B cell (primary cell): ENCODE measurements at regions not wholly inside any gene's neighbourhood (a gene's known extent, or its start where the extent isn't known, plus 50 kb on each side); places are given as distances from the start of the nearest gene placed in this dataset.

Source experiments
- ATAC-seq: fragments of 200-7000 bp; cut with Tn5 transposase; one replicate; pipeline ENCODE4 v1.10.0; 2021; ENCODE audit warnings: low read depth, mild to moderate bottlenecking, moderate number of reproducible peaks, moderate library complexity
- CTCF ChIA-PET: fragments of 350-600 bp; sonication (Branson Sonifier 250); formaldehyde crosslinking; loops from one replicate; lab custom pipeline; 2021; ENCODE audit warnings: antibody characterized with exemption, inconsistent platforms; lab: Charles Lee
- POLR2A ChIA-PET: fragments of 350-600 bp; sonication (Branson Sonifier 250); formaldehyde crosslinking; loops from one replicate; lab custom pipeline; 2021; ENCODE audit warnings: antibody characterized with exemption; lab: Charles Lee
- DNase-seq: peaks from one replicate; pipeline ENCODE4 v3.0.0; 2013
- H2AFZ ChIP-seq: 2 replicates; pipeline ENCODE4 v1.6.1; 2012; ENCODE audit warnings: mild to moderate bottlenecking, low read depth, low read length; ENCODE audit not compliant: insufficient read depth, poor library complexity, severe bottlenecking
- H3K27ac ChIP-seq, 2 donors: 1 replicate in 1 of 2; 2 replicates in 1 of 2; pipeline ENCODE4 v1.5.1; 2012 to 2013; ENCODE audit warnings: low read length in 2 of 2, mild to moderate bottlenecking in 2 of 2, moderate library complexity in 1 of 2
- H3K27me3 ChIP-seq, 4 experiments: fragments of 200-600 bp in 1 of 4; sonication (generic) in 1 of 4; replicated peaks in 1 of 4; 1 replicate in 2 of 4; 2 replicates in 2 of 4; pipeline versions ENCODE4 v1.6.1 to v1.7.0; 2013 to 2016; ENCODE audit warnings: low read length in 3 of 4, mild to moderate bottlenecking in 2 of 4, mixed read lengths in 1 of 4, moderate library complexity in 1 of 4; ENCODE audit not compliant: insufficient read depth in 4 of 4, control insufficient read depth in 3 of 4; ENCODE audit errors: control extremely low read depth in 1 of 4
- H3K36me3 ChIP-seq, 2 experiments: replicated peaks in 1 of 2; 1 replicate in 1 of 2; 2 replicates in 1 of 2; pipeline versions ENCODE4 v1.6.1 to v1.7.1; 2013; ENCODE audit warnings: low read length in 1 of 2; ENCODE audit not compliant: insufficient read depth in 2 of 2, control insufficient read depth in 1 of 2; ENCODE audit errors: control extremely low read depth in 1 of 2, extremely low read depth in 1 of 2
- H3K4me1 ChIP-seq, 2 donors: fragments of 200-600 bp in 1 of 2; sonication (generic) in 1 of 2; 1 replicate in 1 of 2; 2 replicates in 1 of 2; pipeline versions ENCODE4 v1.5.1 to v1.6.1; 2013 to 2017; ENCODE audit warnings: low read length in 2 of 2; ENCODE audit not compliant: control insufficient read depth in 2 of 2, insufficient read depth in 2 of 2
- H3K4me2 ChIP-seq: replicated peaks from 2 replicates; pipeline ENCODE3; 2012; ENCODE audit warnings: mild to moderate bottlenecking, low read depth, low read length; ENCODE audit not compliant: poor library complexity, severe bottlenecking
- H3K4me3 ChIP-seq, 5 experiments: fragments of 200-600 bp in 1 of 5; sonication (generic) in 1 of 5; 1 replicate in 3 of 5; 2 replicates in 2 of 5; pipeline versions ENCODE4 v1.5.1 to v1.7.0; 2011 to 2016; ENCODE audit warnings: low read length in 4 of 5, mild to moderate bottlenecking in 4 of 5, low read depth in 2 of 5, control low read depth in 1 of 5, moderate library complexity in 1 of 5; ENCODE audit not compliant: insufficient read depth in 1 of 5; ENCODE audit errors: control extremely low read depth in 1 of 5, extremely low read depth in 1 of 5
- H3K79me2 ChIP-seq: fragments of 200-600 bp; sonication (generic); one replicate; pipeline ENCODE4 v1.6.0; 2016; ENCODE audit warnings: low read length; ENCODE audit not compliant: control insufficient read depth, insufficient read depth
- H3K9ac ChIP-seq: fragments of 200-600 bp; sonication (generic); 2 replicates; pipeline ENCODE4 v1.6.1; 2017; ENCODE audit warnings: mild to moderate bottlenecking, low read length, moderate library complexity
- H3K9me3 ChIP-seq, 3 donors: one replicate each; pipeline versions ENCODE4 v1.6.1 to v1.7.1; 2013; ENCODE audit warnings: low read length in 2 of 3; ENCODE audit not compliant: control insufficient read depth in 2 of 3, insufficient read depth in 1 of 3; ENCODE audit errors: control extremely low read depth in 1 of 3
- H4K20me1 ChIP-seq: 2 replicates; pipeline ENCODE4 v1.6.0; 2012; ENCODE audit warnings: mild to moderate bottlenecking, low read length; ENCODE audit not compliant: insufficient read depth, control insufficient read depth, poor library complexity, severe bottlenecking
- H3K27ac Mint-ChIP-seq: one replicate; pipeline ENCODE4 v1.8.0; 2021; ENCODE audit warnings: mixed read lengths
- H3K27me3 Mint-ChIP-seq: one replicate; pipeline ENCODE4 v1.8.0; 2021; ENCODE audit warnings: mixed read lengths
- H3K4me1 Mint-ChIP-seq: one replicate; pipeline ENCODE4 v1.8.0; 2021; ENCODE audit warnings: mixed read lengths
- H3K4me3 Mint-ChIP-seq: one replicate; pipeline ENCODE4 v1.8.0; 2021; ENCODE audit warnings: mixed read lengths
- H3K9me3 Mint-ChIP-seq: one replicate; pipeline ENCODE4 v1.8.0; 2022; ENCODE audit warnings: mixed read lengths; ENCODE audit not compliant: insufficient read depth
- EZH2 ChIP-seq: IDR thresholded peaks from 2 replicates; pipeline ENCODE4 v1.6.1; 2012; ENCODE audit warnings: borderline replicate concordance, low read depth, mild to moderate bottlenecking, moderate library complexity, low read length; ENCODE audit not compliant: insufficient read depth, poor library complexity, severe bottlenecking
- WGBS: methylation state at CpG from one replicate; pipeline ENCODE4 v1.1.5; 2013; ENCODE audit warnings: missing lambda C conversion rate; ENCODE audit not compliant: insufficient coverage; 5-methylcytosine and 5-hydroxymethylcytosine counted together
- intact Hi-C: fragments of 100-400 bp; cut with micrococcal nuclease; formaldehyde crosslinking; loops from one replicate; pipeline ENCODE4 v1.10.0; 2022
- TF ChIP-seq, protein P1 (sequence below): fragments of 200-600 bp; IDR thresholded peaks from one replicate; pipeline ENCODE4 v1.8.0; 2022; ENCODE audit warnings: antibody characterized with exemption, mild to moderate bottlenecking

DNA sequence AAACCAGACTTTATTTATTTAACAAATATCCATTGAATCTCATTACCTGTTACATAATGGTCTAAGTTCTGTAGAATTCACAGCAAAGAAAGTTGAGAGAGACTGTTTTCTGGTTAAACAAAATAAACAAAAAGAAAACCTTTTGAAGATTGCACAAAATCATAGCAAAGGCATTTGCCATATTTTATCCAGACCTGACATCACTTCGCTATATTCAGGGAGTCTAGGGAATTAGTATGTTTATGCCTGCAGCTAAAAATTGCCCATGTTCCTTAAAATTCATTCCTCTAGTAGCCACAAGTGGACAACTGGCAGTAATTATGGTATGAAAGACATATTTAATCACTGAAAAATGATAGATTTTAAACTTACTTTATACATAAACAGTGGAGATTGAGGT is 577.0 kb upstream of the DAB2 start:
- Mint-ChIP-seq H3K9me3 (peaks cover 2% of the 10 kb centered on the region), H3K27me3 (peaks cover 2% of the 10 kb centered on the region), H3K4me1 (no peaks in the 10 kb centered on the region), H3K4me3 (no peak overlapping the region), H3K27ac (no peak overlapping the region)
- Histone ChIP-seq H4K20me1 (no peaks in the 10 kb centered on the region), H3K27ac (no peak overlapping the region), H3K4me3 (no peak overlapping the region), H3K36me3 (no peaks in the 10 kb centered on the region), H3K9ac (no peak overlapping the region), H3K4me1 (no peaks in the 10 kb centered on the region), H2AFZ (no peak overlapping the region), H3K79me2 (no peaks in the 10 kb centered on the region), H3K9me3 (no peaks in the 10 kb centered on the region), H3K27me3 (no peaks in the 10 kb centered on the region), H3K4me2 (no peak overlapping the region)
- no peak for ATAC-seq
- POLR2A ChIA-PET = no interaction called here
- DNase-seq = no peak
- no CpG with 5 or more reads among the region's 1 CpG for WGBS
- TF ChIP-seq, protein P1, sequence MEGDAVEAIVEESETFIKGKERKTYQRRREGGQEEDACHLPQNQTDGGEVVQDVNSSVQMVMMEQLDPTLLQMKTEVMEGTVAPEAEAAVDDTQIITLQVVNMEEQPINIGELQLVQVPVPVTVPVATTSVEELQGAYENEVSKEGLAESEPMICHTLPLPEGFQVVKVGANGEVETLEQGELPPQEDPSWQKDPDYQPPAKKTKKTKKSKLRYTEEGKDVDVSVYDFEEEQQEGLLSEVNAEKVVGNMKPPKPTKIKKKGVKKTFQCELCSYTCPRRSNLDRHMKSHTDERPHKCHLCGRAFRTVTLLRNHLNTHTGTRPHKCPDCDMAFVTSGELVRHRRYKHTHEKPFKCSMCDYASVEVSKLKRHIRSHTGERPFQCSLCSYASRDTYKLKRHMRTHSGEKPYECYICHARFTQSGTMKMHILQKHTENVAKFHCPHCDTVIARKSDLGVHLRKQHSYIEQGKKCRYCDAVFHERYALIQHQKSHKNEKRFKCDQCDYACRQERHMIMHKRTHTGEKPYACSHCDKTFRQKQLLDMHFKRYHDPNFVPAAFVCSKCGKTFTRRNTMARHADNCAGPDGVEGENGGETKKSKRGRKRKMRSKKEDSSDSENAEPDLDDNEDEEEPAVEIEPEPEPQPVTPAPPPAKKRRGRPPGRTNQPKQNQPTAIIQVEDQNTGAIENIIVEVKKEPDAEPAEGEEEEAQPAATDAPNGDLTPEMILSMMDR = no peak
- no peak for TF ChIP-seq EZH2
- intact Hi-C loops = no loop called here
- CTCF ChIA-PET = no interaction called here

DNA sequence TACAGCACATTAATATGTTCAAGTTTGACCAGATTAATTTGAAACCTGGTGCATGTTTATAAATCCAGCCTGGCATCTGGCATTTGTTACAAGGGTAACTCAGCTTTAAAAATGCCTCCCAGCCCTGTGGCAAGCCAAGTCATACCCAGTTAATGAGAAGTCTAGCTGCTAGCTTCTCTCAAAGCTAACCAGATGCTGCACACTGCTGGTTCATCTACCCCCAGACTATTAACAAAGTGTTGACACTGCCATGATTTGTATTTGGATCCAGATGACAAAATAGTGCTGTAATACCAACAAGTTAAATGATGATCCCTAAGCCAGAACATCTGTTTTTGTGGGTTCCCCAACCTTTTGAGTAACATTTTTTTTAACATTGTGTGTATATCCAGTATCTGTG is 573.7 kb upstream of the DAB2 start:
- H2AFZ ChIP-seq = no peak overlapping the region
- no peak for ATAC-seq
- POLR2A ChIA-PET = no interaction called here
- H3K4me3 Mint-ChIP-seq = no peak overlapping the region
- H3K27me3 Mint-ChIP-seq = no peaks in the 10 kb centered on the region
- H3K9me3 Mint-ChIP-seq = peaks cover 2% of the 10 kb centered on the region
- H3K4me1 Mint-ChIP-seq = no peaks in the 10 kb centered on the region
- no peak for DNase-seq
- H4K20me1 ChIP-seq = no peaks in the 10 kb centered on the region
- CTCF ChIA-PET = interaction anchor here (1.1 kb wide), 1 partner anchor 49 kb away, joined by 4 read pairs; no protein-coding TSS in a partner anchor
- intact Hi-C loops = no loop called here
- no peaks in the 10 kb centered on the region for H3K79me2 ChIP-seq
- no peak overlapping the region for H3K27ac ChIP-seq
- H3K9me3 ChIP-seq = no peaks in the 10 kb centered on the region
- H3K9ac ChIP-seq = no peak overlapping the region
- no peak overlapping the region for H3K4me2 ChIP-seq
- TF ChIP-seq EZH2 = no peak
- TF ChIP-seq, protein P1 = no peak
- no peaks in the 10 kb centered on the region for H3K27me3 ChIP-seq
- no peak overlapping the region for H3K27ac Mint-ChIP-seq
- no peaks in the 10 kb centered on the region for H3K36me3 ChIP-seq
- H3K4me3 ChIP-seq = no peak overlapping the region
- H3K4me1 ChIP-seq = no peaks in the 10 kb centered on the region
